ENCODE measurements at regions not wholly inside any gene's neighbourhood (a gene's known extent, or its start where the extent isn't known, plus 50 kb on each side); places are given as distances from the start of the nearest gene placed in this dataset.
"Not testable (repeated sequence)": the region's sequence is repeated elsewhere in the genome, so short reads cannot be mapped to it uniquely, and the experiment has no call there.

GRCh38 chr1:43108080-43108479 is 64.0 kb downstream of the EBNA1BP2 start:
- Mint-ChIP-seq H3K9me3 (peaks cover 19% of the 10 kb centered on the region), H3K27me3 (ENCODE audit: low read depth) (no peaks in the 10 kb centered on the region), H3K36me3 (ENCODE audit: low read depth) (no peaks in the 10 kb centered on the region), H3K4me3 (no peak overlapping the region), H3K27ac (no peak overlapping the region), H3K4me1 (ENCODE audit: low read depth) (no peaks in the 10 kb centered on the region)
- CTCF ChIA-PET: interaction anchor here (0.7 kb wide), 1 partner anchor 34 kb away, joined by 3 read pairs; no protein-coding TSS in a partner anchor
- intact Hi-C loops (cut with micrococcal nuclease): no loop called here
- DNase-seq: no peak

- CTCF ChIA-PET: interaction anchor here (0.7 kb wide), 1 partner anchor 34 kb away, joined by 3 read pairs; no protein-coding TSS in a partner anchor
- no peaks in the 10 kb centered on the region for H3K4me1 Mint-ChIP-seq (ENCODE audit: low read depth)
- H3K9me3 Mint-ChIP-seq: peaks cover 19% of the 10 kb centered on the region
- H3K27me3 Mint-ChIP-seq (ENCODE audit: low read depth): no peaks in the 10 kb centered on the region
- intact Hi-C loops (cut with micrococcal nuclease): no loop called here
- H3K36me3 Mint-ChIP-seq (ENCODE audit: low read depth): no peaks in the 10 kb centered on the region
- no peak for DNase-seq
- H3K4me3 Mint-ChIP-seq: no peak overlapping the region
- no peak overlapping the region for H3K27ac Mint-ChIP-seq
Measured at GRCh38 chr1:43107664-43108063, 64.4 kb downstream of the EBNA1BP2 start.

GRCh38 chr1:43104027-43104763 is 67.9 kb downstream of the EBNA1BP2 start:
- CTCF ChIA-PET: no interaction called here
- DNase-seq: no peak
- H3K9me3 Mint-ChIP-seq: peaks cover 7% of the 10 kb centered on the region
- no peaks in the 10 kb centered on the region for H3K4me1 Mint-ChIP-seq (ENCODE audit: low read depth)
- intact Hi-C loops (cut with micrococcal nuclease): no loop called here
- no peak overlapping the region for H3K4me3 Mint-ChIP-seq
- H3K36me3 Mint-ChIP-seq (ENCODE audit: low read depth): no peaks in the 10 kb centered on the region
- H3K27ac Mint-ChIP-seq: no peak overlapping the region
- H3K27me3 Mint-ChIP-seq (ENCODE audit: low read depth): no peaks in the 10 kb centered on the region

- CTCF ChIA-PET: no interaction called here
- no peak for DNase-seq
- Mint-ChIP-seq H3K36me3 (ENCODE audit: low read depth) (no peaks in the 10 kb centered on the region), H3K4me1 (ENCODE audit: low read depth) (no peaks in the 10 kb centered on the region), H3K4me3 (no peak overlapping the region), H3K9me3 (peaks cover 5% of the 10 kb centered on the region), H3K27me3 (ENCODE audit: low read depth) (no peaks in the 10 kb centered on the region), H3K27ac (no peak overlapping the region)
- intact Hi-C loops (cut with micrococcal nuclease): no loop called here
Measured at GRCh38 chr1:43101061-43101460, 71.0 kb downstream of the EBNA1BP2 start.

GRCh38 chr1:43098200-43098599 is 73.9 kb downstream of the EBNA1BP2 start:
- no peak overlapping the region for H3K4me3 Mint-ChIP-seq
- no peaks in the 10 kb centered on the region for H3K36me3 Mint-ChIP-seq (ENCODE audit: low read depth)
- no peaks in the 10 kb centered on the region for H3K27me3 Mint-ChIP-seq (ENCODE audit: low read depth)
- CTCF ChIA-PET: no interaction called here
- no peaks in the 10 kb centered on the region for H3K9me3 Mint-ChIP-seq
- DNase-seq: no peak
- no peaks in the 10 kb centered on the region for H3K4me1 Mint-ChIP-seq (ENCODE audit: low read depth)
- intact Hi-C loops (cut with micrococcal nuclease): no loop called here
- no peak overlapping the region for H3K27ac Mint-ChIP-seq

GRCh38 chr1:43096528-43096927 is 75.6 kb downstream of the EBNA1BP2 start:
- H3K9me3 Mint-ChIP-seq; H3K36me3 Mint-ChIP-seq (ENCODE audit: low read depth); H3K4me1 Mint-ChIP-seq (ENCODE audit: low read depth); DNase-seq; H3K27me3 Mint-ChIP-seq (ENCODE audit: low read depth); H3K4me3 Mint-ChIP-seq; intact Hi-C loops (cut with micrococcal nuclease); H3K27ac Mint-ChIP-seq; CTCF ChIA-PET: not testable (repeated sequence)

GRCh38 chr1:43090812-43091211 is 81.3 kb downstream of the EBNA1BP2 start:
- CTCF ChIA-PET; H3K27me3 Mint-ChIP-seq (ENCODE audit: low read depth); H3K9me3 Mint-ChIP-seq; DNase-seq; intact Hi-C loops (cut with micrococcal nuclease); H3K4me3 Mint-ChIP-seq; H3K27ac Mint-ChIP-seq; H3K4me1 Mint-ChIP-seq (ENCODE audit: low read depth); H3K36me3 Mint-ChIP-seq (ENCODE audit: low read depth): not testable (repeated sequence)

GRCh38 chr1:43090157-43090556 is 81.9 kb downstream of the EBNA1BP2 start:
- H3K36me3 Mint-ChIP-seq (ENCODE audit: low read depth); H3K4me1 Mint-ChIP-seq (ENCODE audit: low read depth); H3K27ac Mint-ChIP-seq; H3K9me3 Mint-ChIP-seq; H3K4me3 Mint-ChIP-seq; intact Hi-C loops (cut with micrococcal nuclease); DNase-seq; H3K27me3 Mint-ChIP-seq (ENCODE audit: low read depth); CTCF ChIA-PET: not testable (repeated sequence)

- DNase-seq: no peak
- intact Hi-C loops (cut with micrococcal nuclease): no loop called here
- CTCF ChIA-PET: interaction anchor here (0.6 to 2.4 kb wide), 6 partner anchors 10 to 745 kb away, joined by 3 to 11 read pairs (median 4); no protein-coding TSS in a partner anchor
- no peaks in the 10 kb centered on the region for H3K4me1 Mint-ChIP-seq (ENCODE audit: low read depth)
- no peaks in the 10 kb centered on the region for H3K36me3 Mint-ChIP-seq (ENCODE audit: low read depth)
- no peaks in the 10 kb centered on the region for H3K27me3 Mint-ChIP-seq (ENCODE audit: low read depth)
- H3K4me3 Mint-ChIP-seq: no peak overlapping the region
- no peak overlapping the region for H3K27ac Mint-ChIP-seq
- no peaks in the 10 kb centered on the region for H3K9me3 Mint-ChIP-seq
Measured at GRCh38 chr1:43083375-43083891, 88.7 kb downstream of the EBNA1BP2 start.

- Mint-ChIP-seq H3K36me3 (ENCODE audit: low read depth) (no peaks in the 10 kb centered on the region), H3K9me3 (no peaks in the 10 kb centered on the region), H3K4me1 (ENCODE audit: low read depth) (no peaks in the 10 kb centered on the region), H3K4me3 (no peak overlapping the region), H3K27ac (no peak overlapping the region), H3K27me3 (ENCODE audit: low read depth) (no peaks in the 10 kb centered on the region)
- CTCF ChIA-PET: no interaction called here
- DNase-seq: no peak
- intact Hi-C loops (cut with micrococcal nuclease): no loop called here
Measured at GRCh38 chr1:43082740-43083139, 89.3 kb downstream of the EBNA1BP2 start.

- Mint-ChIP-seq H3K9me3 (no peaks in the 10 kb centered on the region), H3K27me3 (ENCODE audit: low read depth) (no peaks in the 10 kb centered on the region), H3K27ac (no peak overlapping the region), H3K4me3 (no peak overlapping the region), H3K36me3 (ENCODE audit: low read depth) (no peaks in the 10 kb centered on the region), H3K4me1 (ENCODE audit: low read depth) (peaks cover 2% of the 10 kb centered on the region)
- no peak for DNase-seq
- CTCF ChIA-PET: interaction anchor here (0.8 to 11.1 kb wide), 2 partner anchors 36 to 159 kb away, joined by 3 to 441 read pairs; no protein-coding TSS in a partner anchor
- intact Hi-C loops (cut with micrococcal nuclease): loop anchor here (10.0 kb wide), 1 partner anchor 338 kb away; no protein-coding TSS in a partner anchor
Measured at GRCh38 chr1:43077273-43077672, 94.8 kb downstream of the EBNA1BP2 start.

- CTCF ChIA-PET: interaction anchor here (0.9 to 11.1 kb wide), 8 partner anchors 10 to 297 kb away, joined by 3 to 441 read pairs (median 6); no protein-coding TSS in a partner anchor
- H3K4me1 Mint-ChIP-seq (ENCODE audit: low read depth): peaks cover 2% of the 10 kb centered on the region
- H3K27me3 Mint-ChIP-seq (ENCODE audit: low read depth): no peaks in the 10 kb centered on the region
- no peaks in the 10 kb centered on the region for H3K9me3 Mint-ChIP-seq
- H3K36me3 Mint-ChIP-seq (ENCODE audit: low read depth): no peaks in the 10 kb centered on the region
- DNase-seq: no peak
- no peak overlapping the region for H3K27ac Mint-ChIP-seq
- intact Hi-C loops (cut with micrococcal nuclease): loop anchor here (10.0 kb wide), 1 partner anchor 340 kb away; no protein-coding TSS in a partner anchor
- no peak overlapping the region for H3K4me3 Mint-ChIP-seq
Measured at GRCh38 chr1:43074709-43075108, 97.4 kb downstream of the EBNA1BP2 start.

GRCh38 chr1:43074244-43074643 is 97.8 kb downstream of the EBNA1BP2 start:
- no peaks in the 10 kb centered on the region for H3K9me3 Mint-ChIP-seq
- intact Hi-C loops (cut with micrococcal nuclease): loop anchor here (10.0 kb wide), 1 partner anchor 341 kb away; no protein-coding TSS in a partner anchor
- H3K4me1 Mint-ChIP-seq (ENCODE audit: low read depth): peaks cover 2% of the 10 kb centered on the region

More at GRCh38 chr1:43074244-43074643, 97.8 kb downstream of the EBNA1BP2 start:
- no peaks in the 10 kb centered on the region for H3K27me3 Mint-ChIP-seq (ENCODE audit: low read depth)
- H3K4me3 Mint-ChIP-seq: no peak overlapping the region
- no peak for DNase-seq
- no peak overlapping the region for H3K27ac Mint-ChIP-seq
- no peaks in the 10 kb centered on the region for H3K36me3 Mint-ChIP-seq (ENCODE audit: low read depth)
- CTCF ChIA-PET: interaction anchor here (0.5 to 11.1 kb wide), 54 partner anchors 8 to 493 kb away, joined by 3 to 441 read pairs (median 4); partner anchors contain the start of genes C1orf50, P3H1, SLC2A1 and ZNF691

Data from activated naive CD4-positive, alpha-beta T cell treated with anti-CD3 and anti-CD28 coated beads for 36 hours (primary cell).